MCF 10A (cell line): ENCODE measurements at regions not wholly inside any gene's neighbourhood (a gene's known extent, or its start where the extent isn't known, plus 50 kb on each side); places are given as distances from the start of the nearest gene placed in this dataset.
"Not testable (repeated sequence)": the region's sequence is repeated elsewhere in the genome, so short reads cannot be mapped to it uniquely, and the experiment has no call there.

Experiments
- BruUV-seq: library from RNA; stranded (reverse); fragments of 400-500 nt; replicated peaks from 2 replicates; lab custom pipeline; 2021; lab: Mats Ljungman, UMichigan
- CTCF ChIA-PET: fragments of 300-600 bp; sonication (Branson Sonifier 250); formaldehyde crosslinking; extraction: SDS; loops from one replicate; lab custom pipeline; 2021; ENCODE audit warnings: antibody characterized with exemption, inconsistent platforms; lab: Yijun Ruan, JAX
- POLR2A ChIA-PET: fragments of 300-600, 350-650 bp; sonication (Branson Sonifier 250); formaldehyde crosslinking; extraction: SDS; loops from one replicate; lab custom pipeline; 2020; ENCODE audit warnings: antibody characterized with exemption, inconsistent platforms; lab: Yijun Ruan, JAX
- DNase-seq: peaks from one replicate; pipeline ENCODE4 v3.0.0-alpha.2; 2018; ENCODE audit not compliant: unreplicated experiment
- H3K27ac Mint-ChIP-seq: one replicate; pipeline ENCODE4 v1.8.0; 2022; ENCODE audit warnings: mild to moderate bottlenecking, low read depth, mixed read lengths; ENCODE audit not compliant: unreplicated experiment
- H3K27me3 Mint-ChIP-seq: one replicate; pipeline ENCODE4 v1.8.0; 2022; ENCODE audit warnings: mixed read lengths; ENCODE audit not compliant: insufficient read depth, unreplicated experiment
- H3K36me3 Mint-ChIP-seq: one replicate; pipeline ENCODE4 v1.8.0; 2022; ENCODE audit warnings: mild to moderate bottlenecking, moderate library complexity, mixed read lengths; ENCODE audit not compliant: insufficient read depth, unreplicated experiment
- H3K4me1 Mint-ChIP-seq: one replicate; pipeline ENCODE4 v1.8.0; 2022; ENCODE audit warnings: mixed read lengths; ENCODE audit not compliant: insufficient read depth, unreplicated experiment
- H3K4me3 Mint-ChIP-seq: one replicate; pipeline ENCODE4 v1.8.0; 2022; ENCODE audit warnings: mild to moderate bottlenecking, moderate library complexity, mixed read lengths; ENCODE audit not compliant: unreplicated experiment
- H3K9me3 Mint-ChIP-seq: one replicate; pipeline ENCODE4 v1.8.0; 2022; ENCODE audit warnings: mixed read lengths; ENCODE audit not compliant: unreplicated experiment
- CTCF ChIP-seq: fragments of 200-600 bp; IDR thresholded peaks from one replicate; pipeline ENCODE4 v1.8.0; 2022; ENCODE audit warnings: antibody characterized with exemption, mild to moderate bottlenecking; ENCODE audit not compliant: unreplicated experiment
- intact Hi-C: fragments of 100-400 bp; cut with micrococcal nuclease; formaldehyde crosslinking; loops from 2 replicates; pipeline ENCODE4 v1.14.1; 2022

GRCh38 chr3:110021659-110022058, 684.3 kb upstream of the DPPA4 start:
- POLR2A ChIA-PET: interaction anchor here (0.6 kb wide), 1 partner anchor 39 kb away, joined by 3 read pairs; no protein-coding TSS in a partner anchor
- intact Hi-C loops: no loop called here
- BruUV-seq: no TSS peak

GRCh38 chr3:110023022-110023421, 685.7 kb upstream of the DPPA4 start:
- H3K4me3 Mint-ChIP-seq, H3K27ac Mint-ChIP-seq, H3K36me3 Mint-ChIP-seq, BruUV-seq, intact Hi-C loops, DNase-seq, H3K9me3 Mint-ChIP-seq, CTCF ChIA-PET, H3K27me3 Mint-ChIP-seq, POLR2A ChIA-PET: not testable (repeated sequence)
- peaks cover 11% of the 10 kb centered on the region for H3K4me1 Mint-ChIP-seq

More at GRCh38 chr3:110021659-110022058, 684.3 kb upstream of the DPPA4 start:
- TF ChIP-seq CTCF: no peak
- DNase-seq: no peak
- CTCF ChIA-PET: no interaction called here
- H3K4me1 Mint-ChIP-seq: no peaks in the 10 kb centered on the region
- H3K36me3 Mint-ChIP-seq: no peaks in the 10 kb centered on the region
- no peak overlapping the region for H3K27ac Mint-ChIP-seq
- no peak overlapping the region for H3K4me3 Mint-ChIP-seq
- H3K9me3 Mint-ChIP-seq: no peaks in the 10 kb centered on the region
- H3K27me3 Mint-ChIP-seq: no peaks in the 10 kb centered on the region

DNA sequence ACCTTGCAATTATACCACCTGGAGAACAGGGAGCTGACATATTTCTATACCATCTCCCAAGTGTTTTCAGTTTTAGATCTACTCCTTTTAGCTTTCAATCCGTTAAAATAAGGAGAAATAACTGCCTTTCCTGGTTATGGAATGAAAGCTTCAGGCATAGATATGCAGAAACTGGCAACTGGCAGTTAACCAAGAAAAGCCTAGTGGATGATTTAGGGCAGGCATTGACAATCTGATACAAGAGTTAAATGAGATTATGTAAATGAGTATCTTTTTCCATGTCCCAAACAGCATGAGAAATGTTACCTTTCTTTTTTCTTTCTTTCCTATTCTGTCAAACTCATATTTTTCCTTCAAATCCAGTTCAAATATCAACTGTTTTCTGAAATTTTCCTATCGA, 689.1 kb upstream of the DPPA4 start:
- H3K27me3 Mint-ChIP-seq: no peaks in the 10 kb centered on the region
- peak; percentile 17 for DNase-seq
- no TSS peak for BruUV-seq
- ChIA-PET CTCF (interaction anchor here (0.6 to 0.7 kb wide), 2 partner anchors 297 to 628 kb away, joined by 3 to 5 read pairs; no protein-coding TSS in a partner anchor), POLR2A (interaction anchor here (0.7 kb wide), 1 partner anchor 11 kb away, joined by 3 read pairs; no protein-coding TSS in a partner anchor)
- no peaks in the 10 kb centered on the region for H3K36me3 Mint-ChIP-seq
- peaks cover 11% of the 10 kb centered on the region for H3K4me1 Mint-ChIP-seq
- no peak overlapping the region for H3K27ac Mint-ChIP-seq
- TF ChIP-seq CTCF: no peak
- intact Hi-C loops: no loop called here
- no peaks in the 10 kb centered on the region for H3K9me3 Mint-ChIP-seq
- H3K4me3 Mint-ChIP-seq: no peak overlapping the region

GRCh38 chr3:110027446-110028080, 690.2 kb upstream of the DPPA4 start:
- TF ChIP-seq CTCF: no peak
- no TSS peak for BruUV-seq
- Mint-ChIP-seq H3K4me1 (peaks cover 11% of the 10 kb centered on the region), H3K27me3 (no peaks in the 10 kb centered on the region), H3K36me3 (no peaks in the 10 kb centered on the region), H3K4me3 (no peak overlapping the region), H3K27ac (no peak overlapping the region), H3K9me3 (no peaks in the 10 kb centered on the region)
- peak; percentile 69 for DNase-seq
- POLR2A ChIA-PET: no interaction called here
- intact Hi-C loops: no loop called here
- CTCF ChIA-PET: interaction anchor here (0.7 kb wide), 1 partner anchor 12 kb away, joined by 3 read pairs; no protein-coding TSS in a partner anchor
